ENCODE measurements at regions not wholly inside any gene's neighbourhood (a gene's known extent, or its start where the extent isn't known, plus 50 kb on each side); places are given as distances from the start of the nearest gene placed in this dataset.

DNA sequence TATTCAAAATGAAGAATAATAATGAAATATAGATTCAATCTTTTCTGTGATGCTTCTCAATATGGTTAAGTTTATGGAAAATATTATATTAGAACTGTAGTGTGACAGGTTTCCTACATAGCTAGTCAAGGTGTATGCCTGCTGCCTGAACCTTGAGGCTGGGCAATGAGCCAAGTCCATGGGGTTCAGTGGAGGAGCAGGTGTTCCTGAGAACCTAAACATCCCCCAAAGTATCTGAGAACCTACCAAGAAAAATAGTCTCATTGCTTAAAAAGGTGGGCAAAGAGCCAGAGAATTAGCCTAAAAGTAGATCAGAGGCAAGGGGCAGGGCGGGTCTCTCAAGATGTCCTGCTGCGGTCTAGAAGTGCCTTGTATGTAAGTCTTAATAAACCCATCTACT is 185.9 kb upstream of the SPHKAP start:
- Histone ChIP-seq H3K9me3 (replicated peaks; ENCODE audit: control insufficient read depth, insufficient read depth, low read length) (no peaks in the 10 kb centered on the region), H3K27me3 (ENCODE audit: control insufficient read depth in 2 of 2, insufficient read depth in 2 of 2, low read length in 2 of 2) (no peaks in the 10 kb centered on the region), H3K79me2 (ENCODE audit: control insufficient read depth, insufficient read depth, low read length) (no peaks in the 10 kb centered on the region), H3K4me1 (ENCODE audit: control insufficient read depth, extremely low read depth, insufficient read depth, low read length) (no peaks in the 10 kb centered on the region), H3K36me3 (ENCODE audit: control insufficient read depth in 2 of 2, extremely low read depth in 1 of 2, insufficient read depth in 2 of 2, low read length in 2 of 2) (no peaks in the 10 kb centered on the region), H2AFZ (ENCODE audit: low read depth, low read length) (no peak overlapping the region), H3K9ac (replicated peaks; ENCODE audit: extremely low read depth, insufficient read depth, low read length) (no peak overlapping the region), H3K27ac (ENCODE audit: insufficient read depth, low read depth, low read length) (no peak overlapping the region), H4K20me1 (replicated peaks; ENCODE audit: control insufficient read depth, extremely low read depth, insufficient read depth, low read length) (no peaks in the 10 kb centered on the region), H3K9me1 (replicated peaks; ENCODE audit: control insufficient read depth, extremely low read depth, insufficient read depth, low read length) (no peaks in the 10 kb centered on the region), H3K4me2 (ENCODE audit: insufficient read depth, low read length) (no peak overlapping the region), H3K4me3 (replicated peaks in 1 of 3; ENCODE audit: insufficient read depth in 1 of 3, low read depth in 1 of 3, low read length in 3 of 3) (no peak overlapping the region)
- dilution Hi-C loops (cut with MboI; ENCODE audit: extremely low pct_ligation_motif_present, low sequenced_read_pairs) (no loop called here), intact Hi-C loops (cut with micrococcal nuclease) (no loop called here)
- CTCF ChIA-PET = no interaction called here
- POLR2A ChIA-PET = no interaction called here
- no TSS peak for BruUV-seq (replicated peaks)
- TF ChIP-seq POLR2AphosphoS5 (IDR thresholded peaks at IDR 0.05; ENCODE audit: insufficient read depth, low read depth, low read length) = no peak
- TF ChIP-seq GATA2 (IDR thresholded peaks at IDR 0.05; ENCODE audit: insufficient read depth, insufficient read length, low read depth, low read length) = no peak
- TF ChIP-seq FOS (IDR thresholded peaks at IDR 0.05; ENCODE audit: borderline replicate concordance, insufficient read depth, low read length) = no peak
- TF ChIP-seq, protein P1, sequence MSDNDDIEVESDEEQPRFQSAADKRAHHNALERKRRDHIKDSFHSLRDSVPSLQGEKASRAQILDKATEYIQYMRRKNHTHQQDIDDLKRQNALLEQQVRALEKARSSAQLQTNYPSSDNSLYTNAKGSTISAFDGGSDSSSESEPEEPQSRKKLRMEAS (IDR thresholded peaks at IDR 0.05; ENCODE audit: insufficient read depth, insufficient read length) = no peak
- no peak for TF ChIP-seq MYC (IDR thresholded peaks at IDR 0.05; ENCODE audit: low read depth, low read length)
- no peak for TF ChIP-seq POLR2A (IDR thresholded peaks at IDR 0.05; ENCODE audit: low read depth, low read length)
- no peak for TF ChIP-seq JUN (IDR thresholded peaks at IDR 0.05; ENCODE audit: borderline replicate concordance, insufficient read depth, insufficient read length, low read depth)
- TF ChIP-seq, protein P2, sequence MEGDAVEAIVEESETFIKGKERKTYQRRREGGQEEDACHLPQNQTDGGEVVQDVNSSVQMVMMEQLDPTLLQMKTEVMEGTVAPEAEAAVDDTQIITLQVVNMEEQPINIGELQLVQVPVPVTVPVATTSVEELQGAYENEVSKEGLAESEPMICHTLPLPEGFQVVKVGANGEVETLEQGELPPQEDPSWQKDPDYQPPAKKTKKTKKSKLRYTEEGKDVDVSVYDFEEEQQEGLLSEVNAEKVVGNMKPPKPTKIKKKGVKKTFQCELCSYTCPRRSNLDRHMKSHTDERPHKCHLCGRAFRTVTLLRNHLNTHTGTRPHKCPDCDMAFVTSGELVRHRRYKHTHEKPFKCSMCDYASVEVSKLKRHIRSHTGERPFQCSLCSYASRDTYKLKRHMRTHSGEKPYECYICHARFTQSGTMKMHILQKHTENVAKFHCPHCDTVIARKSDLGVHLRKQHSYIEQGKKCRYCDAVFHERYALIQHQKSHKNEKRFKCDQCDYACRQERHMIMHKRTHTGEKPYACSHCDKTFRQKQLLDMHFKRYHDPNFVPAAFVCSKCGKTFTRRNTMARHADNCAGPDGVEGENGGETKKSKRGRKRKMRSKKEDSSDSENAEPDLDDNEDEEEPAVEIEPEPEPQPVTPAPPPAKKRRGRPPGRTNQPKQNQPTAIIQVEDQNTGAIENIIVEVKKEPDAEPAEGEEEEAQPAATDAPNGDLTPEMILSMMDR (IDR thresholded peaks at IDR 0.05; ENCODE audit: extremely low read depth in 1 of 2, insufficient read depth in 1 of 2, low read depth in 1 of 2, low read length in 2 of 2) = no peak
- no peak for TF ChIP-seq EZH2 (IDR thresholded peaks at IDR 0.05; ENCODE audit: borderline replicate concordance, low read depth, low read length, severe bottlenecking)
- DNase-seq (ENCODE audit: low read depth, low spot score) = no peak
- no peak for FAIRE-seq

Measured in endothelial cell of umbilical vein (primary cell).